ENCODE measurements at regions not wholly inside any gene's neighbourhood (a gene's known extent, or its start where the extent isn't known, plus 50 kb on each side); places are given as distances from the start of the nearest gene placed in this dataset.
"Not testable (repeated sequence)": the region's sequence is repeated elsewhere in the genome, so short reads cannot be mapped to it uniquely, and the experiment has no call there.

DNA sequence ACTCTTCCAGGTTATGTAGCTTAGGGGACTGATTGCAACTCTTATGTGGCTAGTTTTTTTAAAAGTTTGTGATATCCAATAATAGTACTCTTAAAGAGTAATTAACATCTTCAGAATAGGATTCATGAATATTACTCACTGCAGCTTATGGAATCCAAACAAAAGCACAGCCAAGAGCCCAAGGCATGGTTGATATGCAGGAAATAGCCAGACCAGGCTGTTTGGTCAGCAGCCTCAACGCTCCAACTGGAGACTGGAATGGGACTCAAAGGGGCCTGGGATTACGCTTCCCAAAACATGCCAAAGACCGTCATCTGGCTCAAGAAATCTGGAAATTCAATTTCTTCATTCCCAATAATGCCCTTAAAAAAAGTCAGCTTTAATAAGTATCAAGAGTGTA lies 268.6 kb downstream of the SEC61B start:
- Histone ChIP-seq H3K9ac (ENCODE audit: low read length) (no peak overlapping the region), H3K4me2 (ENCODE audit: low read length) (no peak overlapping the region), H3K9me2 (ENCODE audit: low read depth, low read length) (no peaks in the 10 kb centered on the region), H3K4me3 (ENCODE audit: low read depth, low read length, poor library complexity, severe bottlenecking) (no peak overlapping the region), H3K36me3 (ENCODE audit: insufficient read depth, low read length) (no peaks in the 10 kb centered on the region), H2AFZ (ENCODE audit: low read length) (no peak overlapping the region), H3K27ac (ENCODE audit: low read depth, low read length, poor library complexity, severe bottlenecking) (no peak overlapping the region), H4K20me1 (ENCODE audit: insufficient read depth, low read length) (no peaks in the 10 kb centered on the region), H3K27me3 (ENCODE audit: insufficient read depth, low read length) (0 out of 2 replicates have a peak, but pooled peaks cover 4% of the 10 kb centered on the region), H3F3A (ENCODE audit: insufficient read depth, low read length) (no peaks in the 10 kb centered on the region), H3K4me1 (ENCODE audit: insufficient read depth, low read length, severe bottlenecking) (no peaks in the 10 kb centered on the region), H3K9me3 (ENCODE audit: low read length) (no peaks in the 10 kb centered on the region), H3K79me2 (ENCODE audit: insufficient read depth, low read length) (no peaks in the 10 kb centered on the region)
- TF ChIP-seq, protein P1, sequence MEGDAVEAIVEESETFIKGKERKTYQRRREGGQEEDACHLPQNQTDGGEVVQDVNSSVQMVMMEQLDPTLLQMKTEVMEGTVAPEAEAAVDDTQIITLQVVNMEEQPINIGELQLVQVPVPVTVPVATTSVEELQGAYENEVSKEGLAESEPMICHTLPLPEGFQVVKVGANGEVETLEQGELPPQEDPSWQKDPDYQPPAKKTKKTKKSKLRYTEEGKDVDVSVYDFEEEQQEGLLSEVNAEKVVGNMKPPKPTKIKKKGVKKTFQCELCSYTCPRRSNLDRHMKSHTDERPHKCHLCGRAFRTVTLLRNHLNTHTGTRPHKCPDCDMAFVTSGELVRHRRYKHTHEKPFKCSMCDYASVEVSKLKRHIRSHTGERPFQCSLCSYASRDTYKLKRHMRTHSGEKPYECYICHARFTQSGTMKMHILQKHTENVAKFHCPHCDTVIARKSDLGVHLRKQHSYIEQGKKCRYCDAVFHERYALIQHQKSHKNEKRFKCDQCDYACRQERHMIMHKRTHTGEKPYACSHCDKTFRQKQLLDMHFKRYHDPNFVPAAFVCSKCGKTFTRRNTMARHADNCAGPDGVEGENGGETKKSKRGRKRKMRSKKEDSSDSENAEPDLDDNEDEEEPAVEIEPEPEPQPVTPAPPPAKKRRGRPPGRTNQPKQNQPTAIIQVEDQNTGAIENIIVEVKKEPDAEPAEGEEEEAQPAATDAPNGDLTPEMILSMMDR (IDR thresholded peaks at IDR 0.05; ENCODE audit: low read length) = no peak
- no peak for TF ChIP-seq EZH2 (IDR thresholded peaks at IDR 0.05; ENCODE audit: borderline replicate concordance, low read length)

DNA sequence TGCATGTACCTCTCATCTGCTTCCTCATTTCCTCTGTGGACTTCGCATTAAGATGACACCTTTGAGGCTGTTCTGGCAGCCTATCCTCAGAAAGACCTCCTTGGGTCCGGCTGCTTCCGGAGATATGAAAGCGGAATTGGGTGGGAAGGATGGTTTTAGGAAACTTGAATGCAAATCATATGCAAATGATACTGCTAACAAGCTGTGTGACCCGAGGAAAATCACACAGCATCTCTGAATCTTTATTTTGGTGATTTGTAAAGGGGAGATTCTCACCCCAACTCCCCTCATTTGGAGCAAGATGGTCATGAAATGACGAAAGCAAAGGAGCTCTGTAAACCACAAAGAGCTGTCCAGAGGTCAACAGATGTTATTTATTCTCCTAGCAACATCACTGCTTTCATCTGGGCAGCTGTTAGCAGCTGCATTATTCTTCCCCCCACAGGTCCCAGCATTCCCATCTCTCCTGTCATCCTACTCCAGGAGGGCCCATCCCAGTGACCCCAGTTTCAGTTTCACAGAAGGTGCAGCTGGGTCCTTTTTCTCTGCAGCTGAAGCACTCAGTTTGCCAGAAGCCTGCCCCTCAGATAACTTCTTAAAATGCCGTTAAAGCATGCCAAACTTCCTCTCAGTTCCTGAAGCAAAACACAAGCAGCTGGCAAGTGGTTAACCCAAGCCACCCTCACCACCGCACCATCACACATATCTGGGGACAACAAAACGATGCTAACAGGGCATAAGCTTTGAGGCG lies 269.5 kb downstream of the SEC61B start:
- Histone ChIP-seq H3K36me3 (ENCODE audit: insufficient read depth, low read length) (no peaks in the 10 kb centered on the region), H3K9me2 (ENCODE audit: low read depth, low read length) (no peaks in the 10 kb centered on the region), H3K9me3 (ENCODE audit: low read length) (no peaks in the 10 kb centered on the region), H2AFZ (ENCODE audit: low read length) (no peak overlapping the region), H4K20me1 (ENCODE audit: insufficient read depth, low read length) (no peaks in the 10 kb centered on the region), H3K4me3 (ENCODE audit: low read depth, low read length, poor library complexity, severe bottlenecking) (no peak overlapping the region), H3K27ac (ENCODE audit: low read depth, low read length, poor library complexity, severe bottlenecking) (no peak overlapping the region), H3F3A (ENCODE audit: insufficient read depth, low read length) (no peaks in the 10 kb centered on the region), H3K27me3 (ENCODE audit: insufficient read depth, low read length) (0 out of 2 replicates have a peak, but pooled peaks cover 4% of the 10 kb centered on the region), H3K79me2 (ENCODE audit: insufficient read depth, low read length) (no peaks in the 10 kb centered on the region), H3K4me2 (ENCODE audit: low read length) (no peak overlapping the region), H3K4me1 (ENCODE audit: insufficient read depth, low read length, severe bottlenecking) (no peaks in the 10 kb centered on the region), H3K9ac (ENCODE audit: low read length) (no peak overlapping the region)
- TF ChIP-seq, protein P1 (IDR thresholded peaks at IDR 0.05; ENCODE audit: low read length) = no peak
- TF ChIP-seq EZH2 (IDR thresholded peaks at IDR 0.05; ENCODE audit: borderline replicate concordance, low read length) = no peak

DNA sequence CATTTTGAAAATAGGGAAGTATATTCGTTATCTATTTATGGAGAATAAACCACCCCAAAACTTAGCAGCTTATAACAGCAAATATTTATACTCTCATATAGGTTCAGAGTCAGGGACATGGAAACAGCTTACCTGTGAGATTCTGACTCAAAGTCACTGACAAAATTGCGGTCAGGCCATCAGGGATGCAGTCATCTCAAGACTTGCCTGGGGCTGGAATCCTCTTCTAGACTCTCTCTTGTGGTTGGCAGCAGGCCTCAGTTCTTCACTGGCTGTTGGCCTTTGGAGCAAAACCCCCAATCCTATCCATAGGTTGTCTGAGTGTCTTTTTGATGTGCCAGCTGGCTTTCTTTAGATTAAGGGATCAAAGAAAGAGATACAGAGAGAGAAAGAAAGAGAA lies 275.6 kb downstream of the SEC61B start:
- Histone ChIP-seq H3K27ac (ENCODE audit: low read depth, low read length, poor library complexity, severe bottlenecking) (no peak overlapping the region), H3K9me3 (ENCODE audit: low read length) (no peaks in the 10 kb centered on the region), H3K4me1 (ENCODE audit: insufficient read depth, low read length, severe bottlenecking) (no peaks in the 10 kb centered on the region), H3F3A (ENCODE audit: insufficient read depth, low read length) (no peaks in the 10 kb centered on the region), H3K4me3 (ENCODE audit: low read depth, low read length, poor library complexity, severe bottlenecking) (no peak overlapping the region), H3K79me2 (ENCODE audit: insufficient read depth, low read length) (no peaks in the 10 kb centered on the region), H4K20me1 (ENCODE audit: insufficient read depth, low read length) (no peaks in the 10 kb centered on the region), H3K4me2 (ENCODE audit: low read length) (no peak overlapping the region), H3K9ac (ENCODE audit: low read length) (no peak overlapping the region), H2AFZ (ENCODE audit: low read length) (no peak overlapping the region), H3K36me3 (ENCODE audit: insufficient read depth, low read length) (no peaks in the 10 kb centered on the region), H3K9me2 (ENCODE audit: low read depth, low read length) (no peaks in the 10 kb centered on the region), H3K27me3 (ENCODE audit: insufficient read depth, low read length) (no peaks in the 10 kb centered on the region)
- TF ChIP-seq, protein P1 (IDR thresholded peaks at IDR 0.05; ENCODE audit: low read length) = no peak
- no peak for TF ChIP-seq EZH2 (IDR thresholded peaks at IDR 0.05; ENCODE audit: borderline replicate concordance, low read length)

DNA sequence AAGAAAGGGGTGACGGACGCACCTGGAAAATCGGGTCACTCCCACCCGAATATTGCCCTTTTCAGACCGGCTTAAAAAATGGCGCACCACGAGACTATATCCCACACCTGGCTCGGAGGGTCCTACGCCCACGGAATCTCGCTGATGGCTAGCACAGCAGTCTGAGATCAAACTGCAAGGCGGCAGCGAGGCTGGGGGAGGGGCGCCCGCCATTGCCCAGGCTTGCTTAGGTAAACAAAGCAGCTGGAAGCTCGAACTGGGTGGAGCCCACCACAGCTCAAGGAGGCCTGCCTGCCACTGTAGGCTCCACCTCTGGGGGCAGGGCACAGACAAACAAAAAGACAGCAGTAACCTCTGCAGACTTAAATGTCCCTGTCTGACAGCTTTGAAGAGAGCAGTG lies 276.9 kb downstream of the SEC61B start:
- not testable (repeated sequence) for H3K4me3 ChIP-seq (ENCODE audit: low read depth, low read length, poor library complexity, severe bottlenecking); H2AFZ ChIP-seq (ENCODE audit: low read length); H3K27ac ChIP-seq (ENCODE audit: low read depth, low read length, poor library complexity, severe bottlenecking); H4K20me1 ChIP-seq (ENCODE audit: insufficient read depth, low read length); H3K9me3 ChIP-seq (ENCODE audit: low read length); H3K9ac ChIP-seq (ENCODE audit: low read length); H3K4me2 ChIP-seq (ENCODE audit: low read length); H3K36me3 ChIP-seq (ENCODE audit: insufficient read depth, low read length); H3K9me2 ChIP-seq (ENCODE audit: low read depth, low read length); H3K27me3 ChIP-seq (ENCODE audit: insufficient read depth, low read length); H3F3A ChIP-seq (ENCODE audit: insufficient read depth, low read length); H3K4me1 ChIP-seq (ENCODE audit: insufficient read depth, low read length, severe bottlenecking); H3K79me2 ChIP-seq (ENCODE audit: insufficient read depth, low read length)
